NCI-H1436 (cell line): ENCODE measurements at regions not wholly inside any gene's neighbourhood (a gene's known extent, or its start where the extent isn't known, plus 50 kb on each side); places are given as distances from the start of the nearest gene placed in this dataset.
"Not testable (repeated sequence)": the region's sequence is repeated elsewhere in the genome, so short reads cannot be mapped to it uniquely, and the experiment has no call there.

Source experiments
- DNase-seq: peaks from one replicate; lab custom pipeline; 2025; lab: John Stamatoyannopoulos, UW

- no peak for DNase-seq
Observed at GRCh38 chr5:82644766-82645165, 366.6 kb upstream of the RPS23 start.

GRCh38 chr5:82644229-82644628, 366.1 kb upstream of the RPS23 start:
- no peak for DNase-seq

- DNase-seq = no peak
Observed at GRCh38 chr5:82642313-82642712, 364.2 kb upstream of the RPS23 start.

- peak; percentile 72 for DNase-seq
Observed at GRCh38 chr5:82641331-82642003, 363.3 kb upstream of the RPS23 start.

GRCh38 chr5:82640916-82641315, 362.8 kb upstream of the RPS23 start:
- no peak for DNase-seq

- DNase-seq = no peak
Observed at GRCh38 chr5:82639393-82640144, 361.4 kb upstream of the RPS23 start.

- DNase-seq = no peak
Observed at GRCh38 chr5:82636591-82636990, 358.4 kb upstream of the RPS23 start.

GRCh38 chr5:82635561-82636288, 357.6 kb upstream of the RPS23 start:
- no peak for DNase-seq

GRCh38 chr5:82628364-82628910, 350.3 kb upstream of the RPS23 start:
- no peak for DNase-seq

- not testable (repeated sequence) for DNase-seq
Observed at GRCh38 chr5:82626905-82627591, 348.9 kb upstream of the RPS23 start.

GRCh38 chr5:82626012-82626411, 347.9 kb upstream of the RPS23 start:
- DNase-seq = not testable (repeated sequence)

- DNase-seq = no peak
Observed at GRCh38 chr5:82624062-82624461, 345.9 kb upstream of the RPS23 start.

- DNase-seq = no peak
Observed at GRCh38 chr5:82622711-82623514, 344.8 kb upstream of the RPS23 start.

- DNase-seq = no peak
Observed at GRCh38 chr5:82622205-82622604, 344.1 kb upstream of the RPS23 start.

- DNase-seq = no peak
Observed at GRCh38 chr5:82620957-82621600, 342.9 kb upstream of the RPS23 start.

- DNase-seq = no peak
Observed at GRCh38 chr5:82619097-82619496, 340.9 kb upstream of the RPS23 start.

- DNase-seq = no peak
Observed at GRCh38 chr5:82614706-82615105, 336.6 kb upstream of the RPS23 start.

GRCh38 chr5:82613891-82614290, 335.7 kb upstream of the RPS23 start:
- DNase-seq = no peak

- DNase-seq = no peak
Observed at GRCh38 chr5:82610686-82611085, 332.5 kb upstream of the RPS23 start.

GRCh38 chr5:82605441-82605973, 327.4 kb upstream of the RPS23 start:
- no peak for DNase-seq
